Left ventricle myocardium superior (tissue), 1 donor: ENCODE measurements at regions not wholly inside any gene's neighbourhood (a gene's known extent, or its start where the extent isn't known, plus 50 kb on each side); places are given as distances from the start of the nearest gene placed in this dataset.
"Not testable (repeated sequence)": the region's sequence is repeated elsewhere in the genome, so short reads cannot be mapped to it uniquely, and the experiment has no call there.

ENCODE experiments used
- ATAC-seq: fragments of 200-7000 bp; cut with Tn5 transposase; one replicate; pipeline ENCODE4 v1.9.1; 2020; ENCODE audit warnings: mild to moderate bottlenecking, moderate library complexity
- DNase-seq: peaks from one replicate; pipeline ENCODE4 v3.0.0-alpha.2; 2020
- intact Hi-C: fragments of 100-400 bp; cut with micrococcal nuclease; formaldehyde crosslinking; loops from one replicate; pipeline ENCODE4 v1.11.0; 2022
- donor health status: DM: no; HTN: yes; CAD: no; lungs with severe emphysema.

DNA sequence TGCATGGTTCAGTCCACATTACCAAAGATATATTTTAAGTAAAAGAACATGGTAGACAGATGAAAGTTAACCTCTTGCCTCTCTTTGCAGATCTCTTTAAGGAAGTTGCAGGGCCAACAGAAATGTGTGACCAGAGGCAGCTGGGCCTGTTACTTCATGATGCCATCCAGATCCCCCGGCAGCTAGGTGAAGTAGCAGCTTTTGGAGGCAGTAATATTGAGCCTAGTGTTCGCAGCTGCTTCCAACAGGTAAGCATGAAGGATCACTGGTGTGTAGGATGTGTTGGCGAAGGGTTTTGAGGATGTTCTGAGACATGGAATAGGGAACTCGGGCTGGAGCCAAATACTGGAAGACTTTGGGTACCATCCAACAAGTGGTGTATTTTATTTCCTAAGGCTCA, 508.6 kb downstream of the UTRN start:
- DNase-seq (no peak), ATAC-seq (no peak)

GRCh38 chr6:144795022-144795421, 509.9 kb downstream of the UTRN start:
- intact Hi-C loops, DNase-seq, ATAC-seq: not testable (repeated sequence)

More for the DNA sequence above, 508.6 kb downstream of the UTRN start:
- intact Hi-C loops = no loop called here

DNA sequence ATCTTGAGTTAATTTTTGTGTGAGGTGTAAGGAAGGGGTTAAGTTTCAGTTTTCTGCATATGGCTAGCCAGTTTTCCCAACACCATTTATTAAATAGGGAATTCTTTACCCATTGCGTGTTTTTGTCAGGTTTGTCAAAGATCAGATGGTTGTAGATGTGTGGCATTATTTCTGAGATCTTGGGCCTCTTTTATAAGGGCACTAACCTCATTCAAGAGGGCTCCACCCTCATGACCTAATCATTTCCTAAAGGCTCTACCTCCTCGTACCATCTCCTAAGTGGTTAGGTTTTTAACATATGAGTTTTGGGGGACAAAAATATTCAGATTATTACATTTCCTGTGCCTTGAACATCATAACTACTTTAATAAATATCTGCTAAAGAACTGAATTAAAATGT, 510.9 kb downstream of the UTRN start:
- ATAC-seq (no peak), DNase-seq (no peak)
- intact Hi-C loops = no loop called here

DNA sequence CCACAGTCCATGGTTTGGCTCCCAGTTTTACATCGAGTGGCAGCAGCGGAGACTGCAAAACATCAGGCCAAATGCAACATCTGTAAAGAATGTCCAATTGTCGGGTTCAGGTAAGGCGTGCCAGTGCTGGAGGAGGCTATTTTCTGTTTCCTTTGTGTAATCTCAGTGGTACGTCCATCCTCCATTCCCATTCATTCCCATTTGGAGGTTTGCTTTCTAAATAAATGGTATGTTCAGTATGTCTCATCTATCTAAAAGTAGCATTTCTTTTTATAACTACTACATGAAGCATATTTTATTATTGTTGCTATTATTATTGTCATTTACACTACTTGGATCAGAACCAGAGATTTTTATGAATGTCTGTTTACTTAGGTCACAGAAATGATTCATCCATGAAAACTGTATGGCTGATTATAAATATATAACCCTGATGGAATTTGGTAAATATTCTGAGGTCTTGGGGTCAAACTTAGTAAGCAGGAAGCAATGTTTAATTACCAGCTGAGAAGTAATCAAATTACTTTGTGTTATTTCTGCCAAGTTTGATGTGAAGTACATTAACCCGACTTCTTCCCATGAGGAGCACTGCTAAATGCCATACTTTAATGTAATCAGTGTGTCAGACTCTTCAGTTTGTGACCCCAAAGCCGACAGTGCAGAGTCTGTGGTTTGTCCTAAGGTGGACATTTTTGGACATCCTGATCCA, 512.9 kb downstream of the UTRN start:
- intact Hi-C loops = no loop called here
- ATAC-seq = no peak
- no peak for DNase-seq

GRCh38 chr6:144804246-144804790, 519.2 kb downstream of the UTRN start:
- intact Hi-C loops = no loop called here
- no peak for ATAC-seq

GRCh38 chr6:144805049-144805448, 519.9 kb downstream of the UTRN start:
- ATAC-seq = no peak
- intact Hi-C loops = no loop called here

More at GRCh38 chr6:144804246-144804790, 519.2 kb downstream of the UTRN start:
- DNase-seq = no peak

GRCh38 chr6:144806222-144806621, 521.1 kb downstream of the UTRN start:
- DNase-seq (no peak), ATAC-seq (no peak)
- intact Hi-C loops = no loop called here

More at GRCh38 chr6:144805049-144805448, 519.9 kb downstream of the UTRN start:
- no peak for DNase-seq

DNA sequence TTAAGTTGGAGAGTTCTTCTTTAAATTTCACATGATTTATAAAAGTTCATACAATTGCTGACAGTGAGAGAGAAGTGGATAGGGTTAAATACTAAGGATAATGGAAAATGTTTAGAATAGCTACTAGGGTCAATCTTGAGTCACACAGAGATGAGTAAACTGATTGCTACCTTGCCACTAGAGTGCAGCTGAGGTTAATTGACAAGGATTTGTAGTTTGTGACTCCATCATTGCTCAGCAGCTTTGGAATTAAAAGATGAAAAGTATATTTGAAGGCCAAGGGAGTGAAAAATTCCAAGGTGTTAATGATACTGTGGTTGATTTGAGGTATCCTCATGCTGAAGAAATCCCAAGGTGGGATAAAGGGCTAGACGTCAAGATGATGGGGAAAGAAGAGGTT, 524.0 kb downstream of the UTRN start:
- DNase-seq = no peak
- ATAC-seq = no peak
- intact Hi-C loops = no loop called here

- no peak for DNase-seq
Observed at GRCh38 chr6:144809969-144810368, 524.8 kb downstream of the UTRN start.

DNA sequence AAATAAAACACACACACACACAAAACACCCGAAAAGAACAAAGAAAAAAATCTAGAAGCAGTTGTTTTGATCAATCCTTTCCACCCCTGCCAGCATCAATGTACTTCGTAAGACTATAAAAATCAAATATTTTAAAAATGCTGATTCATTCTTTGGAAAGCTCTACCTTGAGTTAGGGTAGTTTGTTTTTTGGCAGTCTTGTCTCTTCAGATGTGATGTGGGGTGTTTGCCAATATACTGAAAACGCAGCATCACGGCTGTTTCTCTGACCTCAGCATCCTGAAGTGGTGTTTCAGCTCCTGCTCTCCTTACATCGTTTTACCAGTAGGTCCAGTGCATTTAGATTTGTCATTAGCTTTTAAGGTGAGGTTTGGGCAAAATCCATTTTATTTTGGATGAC, 526.0 kb downstream of the UTRN start:
- no peak for ATAC-seq
- intact Hi-C loops = no loop called here
- no peak for DNase-seq

More at GRCh38 chr6:144809969-144810368, 524.8 kb downstream of the UTRN start:
- ATAC-seq = no peak
- intact Hi-C loops = no loop called here

- DNase-seq = no peak
- intact Hi-C loops = no loop called here
- no peak for ATAC-seq
Observed at GRCh38 chr6:144816936-144817335, 531.8 kb downstream of the UTRN start.

DNA sequence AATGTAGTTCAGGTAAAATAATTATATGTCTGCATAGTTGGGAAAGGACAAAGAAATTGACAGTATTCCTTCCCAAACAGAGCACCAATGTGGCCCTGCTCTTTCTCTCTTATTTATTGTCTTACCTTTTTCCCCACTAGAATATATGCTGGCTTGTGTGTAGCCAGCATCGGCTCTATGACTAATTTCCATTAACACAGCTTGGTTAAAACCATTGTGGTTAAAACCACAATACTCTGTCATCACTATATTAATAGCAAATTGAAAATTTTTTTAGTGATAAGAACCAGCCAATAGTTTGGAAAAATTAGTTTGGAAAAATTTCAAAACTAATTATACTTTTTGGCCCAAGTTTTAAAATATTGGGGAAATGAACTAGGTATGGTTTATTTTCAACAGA, 535.1 kb downstream of the UTRN start:
- ATAC-seq = no peak
- intact Hi-C loops = no loop called here
- DNase-seq = no peak

GRCh38 chr6:144823131-144823530, 538.0 kb downstream of the UTRN start:
- ATAC-seq (no peak), DNase-seq (no peak)
- intact Hi-C loops = no loop called here

GRCh38 chr6:144824018-144824417, 538.9 kb downstream of the UTRN start:
- ATAC-seq (no peak), DNase-seq (no peak)
- intact Hi-C loops = no loop called here

GRCh38 chr6:144834426-144835038, 549.4 kb downstream of the UTRN start:
- no peak for ATAC-seq
- intact Hi-C loops = no loop called here
- DNase-seq = no peak

GRCh38 chr6:144835322-144835973, 550.3 kb downstream of the UTRN start:
- intact Hi-C loops = no loop called here
- DNase-seq (no peak), ATAC-seq (no peak)

GRCh38 chr6:144840619-144841018, 555.5 kb downstream of the UTRN start:
- no peak for DNase-seq
- intact Hi-C loops = no loop called here
- no peak for ATAC-seq

- no peak for DNase-seq
- intact Hi-C loops = no loop called here
- ATAC-seq = no peak
Observed at GRCh38 chr6:144843701-144844100, 558.6 kb downstream of the UTRN start.

DNA sequence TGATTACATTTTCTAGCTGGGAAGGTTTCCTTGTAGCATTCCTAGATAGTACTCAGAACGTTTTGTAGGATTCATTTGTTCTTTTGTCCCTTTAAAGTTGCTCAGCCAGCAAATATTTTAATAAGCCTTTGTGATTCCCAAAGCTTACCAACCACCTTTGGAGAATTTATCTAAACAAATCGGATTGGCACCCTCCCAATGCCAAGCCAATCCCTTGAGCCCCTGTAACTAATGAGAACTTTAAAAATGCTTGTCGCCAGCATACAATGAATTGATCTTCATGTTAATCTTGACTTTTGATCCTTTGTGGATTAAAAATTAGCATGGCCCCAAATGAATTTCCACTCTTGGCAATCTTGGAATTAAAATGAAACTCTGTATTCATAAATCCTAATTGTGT, 559.5 kb downstream of the UTRN start:
- DNase-seq (no peak), ATAC-seq (no peak)
- intact Hi-C loops = no loop called here

- DNase-seq (no peak), ATAC-seq (no peak)
- intact Hi-C loops = no loop called here
Observed at GRCh38 chr6:144845186-144845585, 560.1 kb downstream of the UTRN start.
